ENCODE measurements at regions not wholly inside any gene's neighbourhood (a gene's known extent, or its start where the extent isn't known, plus 50 kb on each side); places are given as distances from the start of the nearest gene placed in this dataset.

- TF ChIP-seq POLR2AphosphoS5 (IDR thresholded peaks at IDR 0.05; ENCODE audit: low read depth, low read length) (no peak), POLR2A (IDR thresholded peaks at IDR 0.05; ENCODE audit: low read depth, low read length) (no peak), TAF1 (IDR thresholded peaks at IDR 0.05; ENCODE audit: borderline replicate concordance, low read depth, low read length) (no peak)
Observed at GRCh38 chr7:114243646-114244045, 171.0 kb upstream of the FOXP2 start.
